HG03108 (cell line): ENCODE measurements at regions not wholly inside any gene's neighbourhood (a gene's known extent, or its start where the extent isn't known, plus 50 kb on each side); places are given as distances from the start of the nearest gene placed in this dataset.
"Not testable (repeated sequence)": the region's sequence is repeated elsewhere in the genome, so short reads cannot be mapped to it uniquely, and the experiment has no call there.

Experiments
- ATAC-seq: cut with Tn5 transposase; IDR thresholded peaks from one replicate; pipeline ENCODE4 v1.9.1; 2021; ENCODE audit warnings: moderate library complexity; ENCODE audit not compliant: unreplicated experiment

DNA sequence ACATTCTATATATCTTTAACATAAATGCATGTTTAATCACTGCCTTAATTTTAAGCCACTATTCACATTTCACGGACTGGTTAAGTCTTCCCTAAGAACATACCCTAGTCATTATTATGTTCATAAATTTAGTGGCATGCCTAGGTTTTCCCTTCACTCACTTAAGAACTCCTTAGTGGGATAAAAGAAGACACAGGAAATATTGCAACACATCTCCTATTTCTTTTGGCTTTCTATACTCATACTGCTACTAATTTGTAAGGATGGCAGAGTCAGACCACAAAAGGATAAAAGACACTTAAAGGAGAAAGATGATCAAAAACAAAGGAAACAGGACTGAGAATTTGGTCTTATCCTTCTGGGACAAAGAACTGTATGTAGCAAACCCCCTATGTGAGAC, 951.4 kb downstream of the SORCS3 start:
- ATAC-seq, result no peak

DNA sequence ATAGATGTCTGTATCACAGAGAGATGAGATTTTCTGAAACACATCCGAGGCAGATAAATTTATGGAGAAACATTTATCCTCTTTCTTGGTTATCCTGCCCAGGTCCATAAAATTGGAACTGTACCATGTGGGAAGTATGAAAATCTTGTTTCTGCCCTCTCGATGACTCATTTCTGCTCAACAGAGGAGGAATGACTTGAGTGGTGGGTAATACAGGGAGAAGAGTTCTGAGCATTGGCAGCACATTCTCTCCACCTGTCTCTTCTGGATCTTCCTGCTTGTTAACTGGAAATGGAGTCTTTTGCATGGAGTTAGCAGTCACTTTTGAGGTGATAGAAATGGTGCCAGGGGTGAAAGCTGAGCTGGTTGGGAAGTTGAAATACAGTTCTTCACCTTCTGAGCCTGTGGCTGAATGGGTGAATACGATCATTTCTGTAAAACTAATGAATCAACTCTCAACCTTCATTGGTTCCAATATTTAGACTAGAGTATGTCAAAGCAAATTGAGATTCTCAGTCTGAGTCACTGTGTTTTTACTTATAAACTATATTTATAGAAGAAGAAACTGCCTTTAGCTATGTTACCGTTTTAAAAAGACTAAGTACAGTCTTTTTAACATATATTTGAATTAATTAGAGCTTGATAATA, 945.5 kb downstream of the SORCS3 start:
- no peak for ATAC-seq

DNA sequence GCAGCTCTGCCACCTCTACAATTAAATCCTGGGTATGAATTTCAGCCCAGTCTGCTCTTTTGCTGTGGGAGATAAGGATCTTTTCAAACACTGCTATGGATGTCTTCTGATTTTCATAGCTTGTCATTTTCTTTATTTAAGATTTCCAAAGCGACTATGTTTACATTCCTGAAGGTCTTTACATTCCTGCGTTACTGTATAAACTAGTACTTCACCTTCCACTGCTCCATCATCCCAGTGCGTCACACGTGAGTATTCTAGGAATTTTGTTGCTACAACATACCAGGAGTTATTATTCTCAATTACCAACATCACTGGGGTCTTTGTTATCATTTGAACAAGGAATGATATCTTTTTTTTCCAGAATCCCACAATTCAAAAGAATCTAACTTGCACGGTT, 944.7 kb downstream of the SORCS3 start:
- no peak for ATAC-seq

DNA sequence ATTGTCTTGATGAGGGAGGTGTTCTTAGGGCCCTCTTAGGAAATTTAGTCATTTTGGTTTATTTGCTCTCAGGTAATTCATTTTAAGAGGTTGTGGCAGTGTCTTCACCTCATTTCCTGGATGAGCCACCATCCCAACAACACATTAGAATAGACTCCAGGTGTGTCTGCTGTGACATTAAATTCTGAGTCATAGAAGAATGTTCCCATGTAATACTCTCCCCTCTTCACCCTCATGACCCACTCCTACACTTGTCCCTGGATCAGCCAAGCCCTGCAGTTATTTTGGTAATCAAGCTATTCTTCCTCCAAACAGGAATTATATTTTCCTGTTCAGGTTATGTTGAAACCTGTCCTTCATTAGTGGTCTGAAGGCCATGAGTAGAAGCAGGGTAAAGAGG, 944.1 kb downstream of the SORCS3 start:
- no peak for ATAC-seq

DNA sequence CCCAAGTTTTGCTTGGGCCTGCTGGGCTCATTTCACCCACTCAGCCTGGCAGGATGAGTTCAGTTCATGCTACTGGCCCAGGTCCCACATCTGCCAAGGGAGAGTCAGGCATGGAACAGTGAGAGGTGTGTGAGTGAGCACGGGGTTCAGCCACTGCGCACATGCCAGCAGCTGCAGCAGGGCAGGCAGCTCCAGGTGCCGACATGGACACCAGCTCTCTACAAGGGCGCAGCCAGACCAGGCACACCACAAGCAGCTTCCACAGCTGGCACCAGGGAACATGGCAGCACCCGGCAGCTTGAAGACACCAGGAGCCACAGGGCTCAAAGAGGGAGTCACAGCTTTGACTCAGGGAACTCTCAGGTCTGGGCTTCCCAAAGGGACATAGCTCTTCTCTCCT, 938.0 kb downstream of the SORCS3 start:
- no peak for ATAC-seq

DNA sequence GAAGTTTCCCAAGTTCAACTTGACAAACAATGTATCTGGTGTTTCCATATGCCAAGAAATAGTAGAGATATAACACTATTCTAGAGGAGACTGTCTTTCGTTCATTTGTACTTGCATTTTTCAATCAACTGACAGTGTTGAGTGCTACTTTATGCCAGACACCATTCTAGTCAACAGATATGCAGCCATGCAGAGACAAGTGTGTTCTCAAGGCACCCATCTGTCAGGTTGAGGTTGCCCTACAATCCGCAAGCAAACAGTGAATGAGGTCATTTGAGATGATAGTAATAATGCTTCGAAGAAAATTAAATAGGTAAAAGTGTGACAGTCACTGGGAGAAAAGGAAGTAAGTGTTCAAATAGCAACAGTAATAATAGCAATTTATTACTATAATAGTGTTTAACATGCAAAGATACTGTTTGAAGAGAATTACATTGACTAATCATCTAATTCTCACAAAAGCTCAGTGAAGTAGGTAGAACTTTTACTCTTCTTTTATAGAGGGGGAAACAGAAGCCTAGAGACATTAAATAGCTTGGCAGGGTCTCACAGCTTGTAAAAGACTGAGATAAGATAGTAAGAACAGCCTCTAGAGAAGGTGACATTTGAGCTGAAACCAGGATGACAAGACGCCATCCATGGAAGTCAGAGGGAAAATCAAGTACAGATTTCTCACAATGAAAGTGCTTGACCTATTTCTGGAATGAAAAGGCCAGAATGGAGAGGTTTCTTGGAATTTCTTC, 936.9 kb downstream of the SORCS3 start:
- ATAC-seq, result no peak

DNA sequence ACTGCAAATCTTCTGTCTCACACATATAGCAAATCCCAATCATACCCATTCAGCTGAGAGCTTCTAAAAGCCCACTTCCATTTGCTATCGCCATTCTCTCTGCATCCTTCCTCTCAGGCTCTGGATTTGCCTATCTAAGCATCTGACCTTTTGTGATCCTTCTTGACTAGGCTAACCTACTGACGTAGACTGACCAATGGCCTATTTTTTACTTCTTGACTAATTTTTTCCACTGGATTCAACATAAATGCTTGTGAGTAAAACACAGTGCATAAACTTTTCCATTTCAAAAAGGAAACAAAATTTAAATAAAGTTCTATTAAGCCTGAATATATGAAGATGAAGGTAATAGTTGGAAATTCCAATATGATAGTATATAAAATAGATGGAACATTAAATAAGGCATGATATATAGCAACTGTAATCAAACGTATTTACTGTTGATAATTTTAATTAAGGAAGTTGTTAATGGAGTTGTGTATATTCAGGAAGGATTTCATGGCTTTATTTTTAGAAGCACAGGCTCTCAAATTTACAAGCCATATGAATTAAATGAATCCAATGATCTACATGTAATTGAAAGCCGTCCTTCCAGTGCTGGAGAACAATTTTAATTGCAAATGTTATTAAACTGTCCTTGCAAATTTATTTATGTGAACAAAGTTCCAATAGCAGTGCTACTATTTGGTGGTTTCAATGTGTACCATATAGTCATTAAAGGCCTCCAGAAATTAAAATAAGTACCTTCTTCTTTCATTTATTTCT, 918.4 kb downstream of the SORCS3 start:
- no peak for ATAC-seq

DNA sequence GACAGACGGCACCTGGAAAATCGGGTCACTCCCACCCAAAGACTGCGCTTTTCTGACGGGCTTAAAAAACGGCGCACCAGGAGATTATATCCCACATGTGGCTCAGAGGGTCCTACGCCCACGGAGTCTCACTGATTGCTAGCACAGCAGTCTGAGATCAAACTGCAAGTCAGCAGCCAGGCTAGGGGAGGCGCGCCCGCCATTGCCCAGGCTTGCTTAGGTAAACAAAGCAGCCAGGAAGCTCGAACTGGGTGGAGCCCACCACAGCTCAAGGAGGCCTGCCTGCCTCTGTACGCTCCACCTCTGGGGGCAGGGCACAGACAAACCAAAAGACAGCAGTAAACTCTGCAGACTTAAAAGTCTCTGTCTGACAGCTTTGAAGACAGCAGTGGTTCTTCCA, 909.4 kb downstream of the SORCS3 start:
- ATAC-seq, result not testable (repeated sequence)

DNA sequence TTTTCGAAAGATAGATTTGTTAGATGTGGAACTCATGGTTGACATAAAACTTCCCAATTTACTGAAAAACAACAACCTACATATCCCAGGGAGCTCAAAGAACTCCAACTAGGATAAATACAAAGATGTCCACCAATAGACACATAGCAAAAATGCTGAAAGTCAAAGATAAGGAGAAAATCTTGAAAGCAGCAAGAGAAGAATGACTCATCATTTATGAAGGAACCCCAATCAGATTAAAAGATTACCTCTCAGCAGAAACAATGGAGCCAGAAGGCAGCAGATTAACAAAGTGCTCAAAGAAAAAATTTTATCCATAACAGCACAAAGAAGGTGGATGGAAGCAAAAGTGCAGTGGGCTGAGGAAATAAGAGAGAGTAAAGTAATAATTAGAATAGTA, 908.6 kb downstream of the SORCS3 start:
- ATAC-seq, result no peak

DNA sequence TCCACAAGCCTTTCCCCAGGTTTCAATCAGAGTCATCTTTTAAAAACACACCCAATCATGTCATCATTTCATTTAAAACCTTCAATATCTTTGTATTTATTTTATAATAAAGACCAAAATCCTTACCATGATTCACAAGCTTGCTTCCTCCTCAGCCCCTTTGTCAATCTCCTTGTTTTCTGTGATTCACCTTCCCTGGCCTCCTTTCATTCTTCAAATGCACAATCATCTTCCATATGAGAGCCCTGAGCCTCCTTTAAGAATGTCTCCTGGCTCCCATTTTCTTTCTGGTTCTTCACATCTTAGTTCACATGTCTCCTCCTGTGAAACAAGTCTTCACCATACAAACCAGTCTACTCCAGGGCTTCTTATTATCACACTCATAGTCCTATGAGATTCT, 904.0 kb downstream of the SORCS3 start:
- no peak for ATAC-seq

DNA sequence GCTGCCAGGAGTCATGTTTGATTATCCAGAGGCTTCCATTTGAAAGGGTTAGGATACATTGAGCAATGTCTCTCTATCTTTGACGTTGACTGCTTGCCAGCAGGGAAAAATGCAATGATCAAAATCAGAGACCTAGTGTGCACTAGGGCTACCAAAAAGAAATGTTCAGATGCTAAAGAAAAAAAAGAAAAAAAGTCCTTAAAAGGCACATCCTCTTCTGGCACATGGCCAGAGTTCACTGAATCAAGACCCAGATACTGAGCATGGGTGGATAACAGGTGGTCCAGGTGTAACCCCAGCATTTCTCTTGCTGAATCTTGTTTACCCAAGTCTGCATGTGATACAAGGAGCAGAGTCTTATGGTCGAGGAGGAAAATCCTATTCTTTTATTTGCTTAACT, 899.3 kb downstream of the SORCS3 start:
- ATAC-seq, result no peak

DNA sequence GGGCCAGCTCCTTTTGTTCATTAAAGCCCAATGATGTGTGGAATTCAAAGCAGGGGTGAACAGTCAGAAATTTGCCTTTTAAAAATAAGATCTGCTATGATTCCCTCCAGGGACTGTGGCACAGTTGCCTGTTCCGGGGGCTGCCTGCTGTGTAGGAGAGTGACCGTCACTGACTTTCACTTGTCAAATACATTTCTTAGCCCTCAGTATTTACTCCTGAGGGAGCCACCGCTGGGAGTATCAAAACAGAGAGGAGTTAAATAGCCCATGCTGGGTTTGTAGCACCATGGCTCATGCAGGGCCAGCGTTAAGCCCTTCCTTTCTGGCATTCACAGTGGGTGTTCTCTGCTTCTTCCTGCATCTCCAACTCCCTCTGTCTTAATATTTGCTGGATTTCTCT, 897.8 kb downstream of the SORCS3 start:
- no peak for ATAC-seq

DNA sequence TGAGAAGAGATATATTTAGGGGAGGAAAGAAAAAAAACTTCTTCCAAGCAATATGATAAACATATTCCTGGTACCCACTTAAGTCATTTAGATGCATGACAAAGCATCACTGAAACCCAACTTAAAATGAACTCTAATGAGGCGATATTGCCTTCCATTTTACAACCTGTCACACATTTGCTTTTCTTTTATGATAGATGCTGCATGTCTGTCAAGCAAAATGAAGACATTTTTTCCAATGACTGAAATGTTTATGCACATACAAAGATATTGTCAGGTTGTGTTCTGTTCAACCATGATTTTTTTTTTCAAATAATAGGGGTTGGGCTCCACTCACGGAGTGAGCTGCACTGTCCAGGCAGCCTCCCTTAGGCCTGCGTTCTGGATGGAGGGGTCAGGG, 894.4 kb downstream of the SORCS3 start:
- ATAC-seq, result no peak

DNA sequence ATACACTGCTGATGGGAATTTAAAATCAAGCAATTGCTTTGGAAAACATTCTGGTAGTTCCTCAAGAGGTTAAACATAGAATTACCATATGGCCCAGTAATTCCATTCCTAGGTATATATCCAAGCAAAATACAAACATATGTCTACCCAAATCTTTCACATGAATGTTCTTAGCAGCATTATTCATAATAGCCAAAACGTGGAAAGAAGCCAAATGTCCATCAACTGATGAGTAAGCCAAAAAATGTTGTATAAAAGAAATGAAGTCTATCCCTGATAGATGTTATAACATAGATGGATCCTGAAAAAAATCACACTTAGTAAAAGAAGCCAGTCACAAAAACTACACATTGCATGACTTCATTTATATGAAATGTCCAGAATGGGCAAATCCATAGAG, 893.0 kb downstream of the SORCS3 start:
- no peak for ATAC-seq

DNA sequence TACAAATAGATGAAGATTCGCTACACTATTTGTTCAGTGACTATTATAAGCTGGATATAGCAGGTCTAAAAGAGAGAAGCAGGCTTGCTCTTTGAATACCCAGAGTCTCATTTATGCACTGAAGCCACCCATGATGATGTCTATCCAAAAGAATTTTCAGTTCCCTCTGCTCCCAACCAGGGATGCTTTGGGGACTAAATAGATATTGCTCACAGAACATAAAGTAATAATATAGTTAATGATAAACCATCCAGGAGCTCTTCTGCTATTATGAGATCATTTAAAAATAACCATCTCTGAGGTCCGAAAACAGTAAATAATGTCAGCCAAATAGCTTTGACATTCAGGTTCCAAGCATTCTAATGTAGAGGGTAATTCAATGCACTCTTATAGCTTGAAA, 875.4 kb downstream of the SORCS3 start:
- no peak for ATAC-seq

DNA sequence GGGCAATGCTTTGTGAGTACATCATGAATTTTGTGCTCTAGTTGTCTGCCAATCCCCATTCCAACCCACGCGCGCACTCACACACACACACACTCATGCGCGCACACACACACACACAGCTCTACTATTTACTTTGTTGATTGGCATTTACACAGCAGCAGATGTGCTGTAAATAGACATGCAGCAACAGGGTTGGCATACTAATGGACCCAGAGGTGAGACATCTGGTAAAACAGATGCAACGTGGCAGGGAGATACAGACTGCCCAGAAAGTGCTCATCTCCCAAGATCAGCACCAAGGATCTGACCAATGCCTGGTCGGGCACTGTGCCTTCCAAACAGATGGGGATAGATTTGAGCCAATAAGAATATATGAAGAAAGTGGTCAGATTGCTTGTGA, 873.0 kb downstream of the SORCS3 start:
- no peak for ATAC-seq

DNA sequence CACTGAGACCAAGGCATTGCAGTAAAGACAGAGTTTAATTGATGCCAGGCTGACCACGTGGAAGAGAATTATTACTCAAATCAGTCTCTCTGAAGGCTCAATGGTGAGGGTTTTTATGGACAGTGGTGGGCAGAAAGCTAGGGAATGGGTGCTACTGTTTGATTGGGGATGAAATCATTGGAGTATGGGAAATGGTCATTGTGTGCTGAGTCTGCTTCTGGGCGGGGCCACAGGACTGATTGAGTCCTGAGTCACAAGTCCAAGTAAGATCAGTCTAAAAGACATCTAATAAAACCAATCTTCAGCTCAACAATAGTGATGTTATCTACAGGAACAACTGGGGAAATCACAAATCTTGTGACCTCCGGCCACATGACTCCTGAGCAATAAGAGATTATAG, 868.4 kb downstream of the SORCS3 start:
- no peak for ATAC-seq

DNA sequence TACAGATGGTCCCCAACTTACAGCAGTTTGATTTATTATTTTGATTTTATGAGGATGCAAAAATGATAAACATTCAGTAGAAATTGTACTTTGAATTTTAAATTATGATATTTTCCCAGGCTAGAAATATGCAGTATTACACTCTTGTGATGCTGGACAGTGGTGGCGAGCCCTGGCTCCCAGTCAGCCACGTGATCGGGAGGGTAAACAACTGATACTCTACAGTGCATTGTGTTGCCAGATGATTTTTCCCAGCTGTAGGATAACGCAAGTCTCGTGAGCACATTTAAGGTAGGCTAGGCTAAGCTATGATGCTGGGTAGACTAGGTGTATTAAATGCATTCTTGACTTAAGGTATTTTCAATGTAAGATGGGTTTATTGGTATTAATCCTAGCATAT, 865.2 kb downstream of the SORCS3 start:
- ATAC-seq, result no peak

DNA sequence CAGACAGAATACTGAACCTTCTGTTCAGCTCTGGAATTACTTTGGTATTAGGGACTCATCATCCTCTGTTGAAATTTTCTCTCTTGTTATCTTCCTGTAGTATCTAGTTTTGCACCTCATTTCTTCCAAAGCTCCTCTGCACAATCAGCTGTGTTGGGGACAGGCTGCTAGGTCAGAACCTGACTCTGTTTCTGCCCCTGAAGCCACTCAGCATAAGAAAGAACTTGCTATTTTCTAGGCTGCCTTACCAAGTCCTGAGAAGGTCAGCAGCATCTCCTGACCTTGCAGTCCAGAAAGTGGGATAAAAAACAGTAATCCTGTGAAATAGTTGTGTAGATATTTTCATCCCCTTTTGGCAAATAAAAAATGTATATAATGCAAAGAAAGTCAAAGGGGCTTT, 862.6 kb downstream of the SORCS3 start:
- ATAC-seq, result no peak

DNA sequence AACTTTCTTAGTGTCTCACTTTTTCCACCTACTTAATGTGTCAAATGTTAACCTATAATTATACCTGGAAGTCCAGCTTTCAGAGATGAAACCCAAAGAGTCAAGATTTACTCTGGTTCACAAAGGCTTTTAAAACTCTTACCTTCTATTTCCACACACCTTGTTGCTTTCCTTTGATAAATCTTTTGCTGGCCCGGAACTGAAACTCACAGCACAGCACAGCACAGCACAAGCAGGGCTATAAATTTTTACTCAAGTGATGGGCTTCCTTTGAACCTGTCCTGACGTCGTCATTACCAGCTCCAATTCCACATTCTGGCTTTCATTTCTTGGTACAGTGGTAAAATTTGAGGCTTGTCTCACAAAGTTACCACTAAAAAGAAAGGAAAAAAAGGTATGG, 861.0 kb downstream of the SORCS3 start:
- ATAC-seq, result no peak

DNA sequence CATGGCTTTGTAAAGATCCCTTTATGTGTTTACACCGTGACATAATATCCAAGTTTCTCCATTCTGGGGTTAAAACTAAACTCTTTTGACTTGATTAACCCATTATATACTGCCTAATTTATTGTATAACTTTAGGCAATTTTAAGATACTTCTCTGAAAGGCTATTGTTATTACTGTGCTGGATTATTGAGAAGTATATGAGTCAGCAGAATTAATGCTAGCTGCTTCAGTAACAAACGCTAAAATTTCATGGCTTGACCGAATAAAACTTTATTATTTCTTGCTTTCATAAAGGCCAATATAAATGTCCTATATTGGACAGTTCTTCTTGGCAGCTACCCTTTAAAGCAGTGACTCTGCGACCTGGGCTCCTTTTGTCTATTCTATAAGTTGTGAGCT, 853.9 kb downstream of the SORCS3 start:
- ATAC-seq, result no peak

DNA sequence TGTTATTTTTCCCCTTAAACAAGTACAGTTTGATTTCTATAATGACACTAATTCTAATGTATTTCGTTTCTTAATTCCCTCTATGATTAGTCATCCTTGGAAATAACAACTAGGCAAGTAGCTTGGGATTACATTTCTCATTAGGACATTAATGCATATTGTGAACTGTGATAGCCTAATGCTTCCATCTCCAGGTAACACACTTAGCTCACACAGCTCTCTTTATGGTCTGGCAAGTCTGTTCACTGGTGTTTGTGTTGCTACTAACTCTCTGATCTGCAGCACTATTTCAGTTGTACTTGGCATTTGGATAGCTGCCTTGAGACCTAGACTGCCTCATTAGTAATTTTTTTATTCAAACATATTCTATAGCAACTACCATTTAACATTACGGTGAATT, 853.2 kb downstream of the SORCS3 start:
- no peak for ATAC-seq
